HCT116 (cell line): ENCODE measurements at regions not wholly inside any gene's neighbourhood (a gene's known extent, or its start where the extent isn't known, plus 50 kb on each side); places are given as distances from the start of the nearest gene placed in this dataset.

Experiments
- CTCF ChIP-seq, 3 experiments: fragments of 200-600 bp in 1 of 3; sonication (generic) in 1 of 3; IDR thresholded peaks in 2 of 3; conservative IDR thresholded peaks in 1 of 3; 2 replicates each; pipeline ENCODE4 v1.5.1; 2012 to 2017; ENCODE audit warnings: low read depth in 2 of 3, low read length in 2 of 3, antibody characterized with exemption in 1 of 3, borderline replicate concordance in 1 of 3, control low read depth in 1 of 3, mild to moderate bottlenecking in 1 of 3, mixed read lengths in 1 of 3, mixed run types in 1 of 3, moderate library complexity in 1 of 3; ENCODE audit not compliant: insufficient read depth in 1 of 3
- POLR2A ChIP-seq: IDR thresholded peaks from 2 replicates; pipeline ENCODE4 v1.7.0; 2011; ENCODE audit warnings: borderline replicate concordance; ENCODE audit not compliant: insufficient read depth, insufficient read length; ENCODE audit errors: extremely low read depth
- SRF ChIP-seq: IDR thresholded peaks from 2 replicates; pipeline ENCODE4 v1.6.1; 2012; ENCODE audit warnings: low read depth
- ZBTB33 ChIP-seq: IDR thresholded peaks from 2 replicates; pipeline ENCODE4 v1.6.1; 2011; ENCODE audit warnings: mild to moderate bottlenecking, low read length, moderate library complexity; ENCODE audit not compliant: insufficient replicate concordance; ENCODE audit errors: extremely low read depth

GRCh38 chr6:143009851-143010250 is 50.8 kb upstream of the AIG1 start:
- no peak for TF ChIP-seq CTCF (IDR thresholded peaks at IDR 0.05 in 2 of 3, conservative IDR thresholded peaks at IDR 0.05 in 1 of 3; ENCODE audit: borderline replicate concordance in 1 of 3, insufficient read depth in 1 of 3, low read depth in 2 of 3, low read length in 2 of 3)
- no peak for TF ChIP-seq ZBTB33
- TF ChIP-seq POLR2A: no peak
- no peak for TF ChIP-seq SRF
